T-helper 2 cell (primary cell): ENCODE measurements at regions not wholly inside any gene's neighbourhood (a gene's known extent, or its start where the extent isn't known, plus 50 kb on each side); places are given as distances from the start of the nearest gene placed in this dataset.
"Not testable (repeated sequence)": the region's sequence is repeated elsewhere in the genome, so short reads cannot be mapped to it uniquely, and the experiment has no call there.

Experiments
- DNase-seq, 5 experiments: peaks; one replicate each; pipeline versions ENCODE4 v3.0.0 to v3.0.0-alpha.2; 2012 to 2022

DNA sequence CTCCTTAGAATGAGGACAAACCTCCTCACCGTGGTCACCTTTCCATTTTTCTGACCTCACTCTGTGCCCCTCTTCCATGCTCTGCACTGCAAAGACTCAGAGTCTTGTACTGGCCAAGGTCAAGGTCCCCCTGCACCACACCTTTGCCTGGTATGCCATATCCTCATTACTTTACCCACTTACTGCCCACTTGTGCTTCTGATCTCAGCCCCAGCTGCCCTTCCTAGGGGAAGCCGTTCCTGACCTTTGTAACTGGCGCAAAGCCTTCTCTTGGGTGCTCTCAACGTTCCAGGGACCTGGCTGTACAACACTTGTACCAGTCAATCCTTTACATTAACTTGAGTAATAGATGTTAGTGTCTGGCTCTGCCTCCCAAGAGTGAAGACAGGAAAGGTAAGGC lies 256.0 kb downstream of the SV2B start:
- DNase-seq = no peak

DNA sequence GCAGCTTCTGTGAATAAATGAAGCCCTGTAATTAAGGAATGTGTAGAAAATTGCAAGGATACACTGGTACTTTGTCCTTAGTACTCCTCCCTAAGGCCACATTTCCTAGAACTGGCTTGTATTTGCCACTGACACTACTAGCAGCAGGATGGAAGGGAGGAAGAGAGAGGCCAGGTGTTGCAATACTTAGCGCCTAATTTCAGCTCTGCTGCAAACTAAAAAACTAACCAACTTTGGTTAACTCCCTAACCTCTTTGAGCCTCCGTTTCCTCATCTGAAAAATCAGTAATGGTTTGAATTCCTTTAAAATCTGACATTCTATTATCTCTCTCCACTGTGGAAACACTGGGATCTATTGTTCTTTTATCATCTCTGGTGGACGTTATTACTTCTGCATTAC lies 257.0 kb downstream of the SV2B start:
- DNase-seq = no peak

DNA sequence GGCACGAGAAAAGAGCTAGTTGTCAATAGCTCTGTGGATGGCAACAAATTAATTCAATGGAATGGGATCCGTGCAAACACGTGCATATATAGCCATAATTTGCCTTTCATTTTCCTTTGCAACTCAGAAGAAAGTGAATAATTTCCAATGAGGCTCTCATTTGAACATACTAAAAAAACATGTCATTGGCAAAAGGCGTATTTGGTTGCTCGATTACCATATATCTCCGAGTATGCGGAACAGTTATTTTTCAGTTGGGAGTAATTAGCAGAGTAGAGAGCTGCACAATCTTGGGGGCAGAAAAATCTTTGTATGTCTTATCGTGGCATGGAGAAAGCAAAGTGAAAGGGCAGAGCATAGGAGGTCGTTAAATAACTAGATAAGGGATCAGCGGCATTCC lies 257.4 kb downstream of the SV2B start:
- DNase-seq = no peak

- no peak for DNase-seq
These were observed 258.3 kb downstream of the SV2B start for GRCh38 chr15:91358405-91358804.

DNA sequence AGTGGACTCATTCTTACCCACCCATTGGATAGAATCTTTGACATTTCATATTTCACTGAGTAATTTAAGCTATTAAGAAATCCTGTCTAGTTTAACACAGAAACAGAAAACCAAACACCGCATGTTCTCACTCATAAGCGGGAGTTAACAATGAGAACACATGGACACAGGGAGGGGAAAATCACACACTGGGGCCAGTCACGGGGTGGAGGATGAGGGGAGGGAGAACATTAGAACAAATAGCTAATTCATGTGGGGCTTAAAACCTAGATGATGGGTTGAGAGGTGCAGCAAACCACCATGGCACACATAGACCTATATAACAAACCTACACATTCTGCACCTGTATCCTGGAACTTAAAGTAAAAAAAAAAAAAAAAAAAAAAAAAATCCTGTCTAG lies 261.6 kb downstream of the SV2B start:
- DNase-seq = not testable (repeated sequence)

GRCh38 chr15:91366111-91366510 lies 266.1 kb downstream of the SV2B start:
- DNase-seq = no peak

DNA sequence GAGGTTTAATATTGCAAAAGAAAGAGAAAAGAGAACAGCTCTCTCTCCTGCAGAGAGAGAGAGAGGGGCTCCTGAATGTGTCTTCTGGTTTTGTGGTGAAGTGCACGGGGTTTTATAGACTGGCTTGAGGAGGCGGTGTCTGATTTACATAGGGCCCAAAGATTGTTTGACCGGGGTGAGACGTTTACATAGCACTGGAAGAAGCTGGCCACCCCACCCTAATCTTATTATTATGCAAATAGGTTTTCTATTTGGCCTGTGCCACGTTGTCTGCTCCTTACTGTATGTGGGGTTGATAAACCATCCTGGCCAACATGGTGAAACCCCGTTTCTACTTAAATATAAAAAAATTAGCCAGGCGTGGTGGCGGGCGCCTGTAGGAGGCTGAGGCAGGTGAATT lies 268.6 kb downstream of the SV2B start:
- DNase-seq = no peak

GRCh38 chr15:91369823-91370222 lies 269.8 kb downstream of the SV2B start:
- peak in 1 of 5 experiments; percentile 9 for DNase-seq

- DNase-seq = peak in 1 of 5 experiments; percentile 54
These were observed 271.3 kb downstream of the SV2B start for GRCh38 chr15:91371345-91371744.

- no peak for DNase-seq
These were observed 274.3 kb downstream of the SV2B start for GRCh38 chr15:91374336-91374735.

- DNase-seq = no peak
These were observed 276.0 kb downstream of the SV2B start for GRCh38 chr15:91376038-91376437.

DNA sequence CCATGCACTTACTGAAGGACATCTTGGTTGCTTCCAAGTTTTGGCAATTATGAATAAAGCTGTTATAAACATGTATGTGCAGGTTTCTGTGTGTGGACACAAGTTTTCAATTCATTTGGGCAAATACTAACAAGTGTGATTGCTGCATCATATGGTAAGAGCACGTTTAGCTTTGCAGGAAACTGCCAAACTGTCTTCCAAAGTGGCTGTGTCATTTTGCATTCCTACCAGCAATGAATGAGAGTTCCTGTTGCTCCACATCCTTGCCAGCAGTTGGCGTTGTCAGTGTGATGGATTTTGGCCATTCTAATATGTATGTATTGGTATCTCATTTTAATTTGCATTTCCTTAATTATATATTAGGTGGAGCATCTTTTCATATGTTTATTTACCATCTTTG lies 280.1 kb downstream of the SV2B start:
- DNase-seq = no peak

DNA sequence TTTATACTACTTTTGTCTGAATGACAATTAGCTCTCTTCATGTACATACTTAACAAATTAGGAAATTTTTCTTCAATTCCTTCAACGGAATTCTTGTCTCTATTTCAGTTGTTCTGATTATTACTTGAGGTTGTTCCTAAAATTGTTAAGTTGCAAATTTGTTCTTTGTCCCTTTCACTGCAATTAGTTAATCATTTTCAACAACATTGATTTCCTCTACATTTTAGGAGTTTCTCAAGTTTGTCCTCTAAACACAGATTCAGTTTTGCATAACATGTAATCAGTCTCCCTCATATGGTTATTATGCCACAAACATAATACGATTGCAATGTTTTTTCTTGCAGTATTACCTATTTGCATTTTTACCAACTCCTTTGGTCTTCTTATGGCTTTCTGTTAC lies 283.5 kb downstream of the SV2B start:
- no peak for DNase-seq

- no peak for DNase-seq
These were observed 284.2 kb downstream of the SV2B start for GRCh38 chr15:91384189-91384730.

GRCh38 chr15:91385311-91385710 lies 285.3 kb downstream of the SV2B start:
- no peak for DNase-seq

- DNase-seq = no peak
These were observed 293.1 kb downstream of the SV2B start for GRCh38 chr15:91393186-91393585.

DNA sequence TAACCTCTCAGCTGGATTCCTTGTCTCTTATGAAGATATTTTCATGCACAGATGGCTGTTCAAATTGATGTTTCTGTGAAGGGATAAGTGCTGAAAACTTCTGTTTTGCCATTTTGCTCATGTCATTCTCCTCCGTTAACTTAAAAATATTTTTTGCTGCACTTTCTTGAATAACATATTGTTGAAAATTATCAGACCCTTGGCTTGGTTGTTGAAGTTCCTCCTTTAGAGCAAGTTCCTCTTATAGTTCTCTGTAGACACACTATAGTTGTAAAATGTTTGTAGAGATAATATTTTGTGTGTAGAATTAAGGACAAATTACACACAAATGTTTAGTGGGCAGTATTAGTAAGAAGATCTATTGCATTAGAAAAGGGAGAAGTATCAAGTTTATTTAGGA lies 300.4 kb downstream of the SV2B start:
- DNase-seq = no peak

DNA sequence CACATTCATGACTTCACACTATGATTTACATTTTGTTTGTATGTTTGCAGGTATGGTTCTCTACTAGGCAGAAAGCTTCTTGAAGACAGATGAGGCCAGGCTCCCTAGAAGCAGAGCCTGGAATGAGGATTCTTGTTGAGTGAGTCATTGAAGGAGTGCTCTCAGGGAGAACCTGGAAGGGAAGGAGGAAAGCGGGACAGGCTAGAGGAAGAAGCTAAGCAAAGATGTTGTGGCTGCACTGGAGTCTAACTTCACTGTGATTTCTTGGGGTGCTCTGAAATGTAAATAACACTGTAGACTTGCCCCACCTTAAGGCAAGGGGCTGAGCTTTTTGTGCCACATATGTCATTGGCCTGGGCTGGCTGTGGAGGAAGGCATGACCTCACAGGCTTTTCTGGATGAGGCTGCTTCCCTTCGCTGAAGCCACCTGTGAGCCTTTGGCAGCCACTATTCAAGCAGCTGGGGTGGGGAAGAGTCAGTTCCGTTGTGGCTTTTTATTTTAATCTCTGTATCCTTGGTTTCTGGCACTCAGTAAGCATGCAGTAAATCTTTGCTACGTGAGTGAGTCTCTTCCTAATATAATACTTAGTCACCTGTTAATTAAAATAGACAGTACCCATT lies 307.3 kb downstream of the SV2B start:
- peak in 1 of 5 experiments; percentile 38 for DNase-seq

DNA sequence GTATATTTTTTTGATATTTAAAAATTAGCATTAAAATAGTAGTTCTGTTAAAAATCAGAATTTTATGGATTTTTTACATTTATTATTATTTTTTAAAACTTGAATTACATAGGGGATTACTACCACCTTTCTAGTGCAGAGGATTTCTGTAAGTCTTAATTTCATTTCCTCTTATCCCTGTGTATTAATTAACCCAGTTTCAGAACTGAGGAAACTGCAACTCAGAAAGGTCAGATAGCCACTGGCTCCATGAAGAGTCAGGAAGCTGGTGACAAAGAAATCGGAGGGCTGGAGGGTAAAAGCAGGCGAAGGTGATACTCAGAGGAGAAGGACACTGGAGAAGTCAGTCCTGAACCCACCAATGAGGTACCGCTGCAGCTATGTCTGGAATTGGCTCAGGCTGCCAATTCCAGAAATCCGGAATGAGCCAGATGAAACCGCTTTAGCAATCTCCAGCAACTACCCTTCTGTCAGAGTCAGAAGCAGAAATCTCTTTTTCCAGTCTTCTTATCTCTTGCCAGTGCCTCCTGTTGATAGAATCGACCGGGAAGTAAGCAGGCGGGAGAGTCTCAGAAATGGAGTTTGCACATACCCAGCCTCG lies 308.5 kb downstream of the SV2B start:
- DNase-seq = no peak

- no peak for DNase-seq
These were observed 309.3 kb downstream of the SV2B start for GRCh38 chr15:91409387-91409786.

- no peak for DNase-seq
These were observed 311.5 kb downstream of the SV2B start for GRCh38 chr15:91411586-91411985.

- DNase-seq = no peak
These were observed 312.3 kb downstream of the SV2B start for GRCh38 chr15:91412138-91412928.

DNA sequence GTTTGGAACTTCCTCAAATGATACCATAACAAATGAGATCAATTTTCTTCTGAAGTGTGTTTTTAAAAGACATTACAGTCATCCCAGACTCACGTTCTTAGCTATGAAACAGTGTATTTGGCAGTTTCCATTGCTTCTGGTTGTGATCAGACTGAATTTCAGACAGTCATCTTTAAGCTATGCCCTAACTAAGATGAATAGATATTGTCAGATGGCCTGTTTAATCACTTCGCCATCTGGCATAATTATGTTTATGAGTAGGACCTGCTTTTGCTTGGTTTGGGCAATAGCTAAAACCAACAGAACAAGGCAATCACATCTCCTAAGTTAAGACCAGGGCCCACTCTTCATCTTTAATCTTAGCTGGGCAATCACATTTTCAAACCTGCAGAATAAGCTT lies 313.1 kb downstream of the SV2B start:
- no peak for DNase-seq

- no peak for DNase-seq
These were observed 314.1 kb downstream of the SV2B start for GRCh38 chr15:91414124-91414523.
